Activated CD4-positive, alpha-beta T cell treated with anti-CD3 and anti-CD28 coated beads, Interleukin-2, amount 10 ng/mL, durations not matched to agents 7 days and 5 days (primary cell): ENCODE measurements at regions not wholly inside any gene's neighbourhood (a gene's known extent, or its start where the extent isn't known, plus 50 kb on each side); places are given as distances from the start of the nearest gene placed in this dataset.

Source experiments
- CTCF ChIA-PET: fragments of 350-600 bp; sonication (Branson Sonifier 250); formaldehyde crosslinking; loops from one replicate; lab custom pipeline; 2021; ENCODE audit warnings: antibody characterized with exemption; lab: Charles Lee
- POLR2A ChIA-PET: fragments of 350-600 bp; sonication (Branson Sonifier 250); formaldehyde crosslinking; loops from one replicate; lab custom pipeline; 2021; ENCODE audit warnings: antibody characterized with exemption; lab: Charles Lee
- DNase-seq: peaks from one replicate; pipeline ENCODE4 v3.0.0-alpha.2; 2020
- H3K27ac Mint-ChIP-seq: one replicate; pipeline ENCODE4 v1.8.0; 2021; ENCODE audit warnings: mild to moderate bottlenecking, moderate library complexity, mixed read lengths
- H3K27me3 Mint-ChIP-seq: one replicate; pipeline ENCODE4 v1.8.0; 2021; ENCODE audit warnings: mixed read lengths
- H3K36me3 Mint-ChIP-seq: one replicate; pipeline ENCODE4 v1.8.0; 2021; ENCODE audit warnings: low read depth, mixed read lengths
- H3K4me1 Mint-ChIP-seq: one replicate; pipeline ENCODE4 v1.8.0; 2021; ENCODE audit warnings: mixed read lengths
- H3K4me3 Mint-ChIP-seq: one replicate; pipeline ENCODE4 v1.8.0; 2021; ENCODE audit warnings: mild to moderate bottlenecking, moderate library complexity, mixed read lengths
- H3K9me3 Mint-ChIP-seq: one replicate; pipeline ENCODE4 v1.8.0; 2021; ENCODE audit warnings: mixed read lengths

DNA sequence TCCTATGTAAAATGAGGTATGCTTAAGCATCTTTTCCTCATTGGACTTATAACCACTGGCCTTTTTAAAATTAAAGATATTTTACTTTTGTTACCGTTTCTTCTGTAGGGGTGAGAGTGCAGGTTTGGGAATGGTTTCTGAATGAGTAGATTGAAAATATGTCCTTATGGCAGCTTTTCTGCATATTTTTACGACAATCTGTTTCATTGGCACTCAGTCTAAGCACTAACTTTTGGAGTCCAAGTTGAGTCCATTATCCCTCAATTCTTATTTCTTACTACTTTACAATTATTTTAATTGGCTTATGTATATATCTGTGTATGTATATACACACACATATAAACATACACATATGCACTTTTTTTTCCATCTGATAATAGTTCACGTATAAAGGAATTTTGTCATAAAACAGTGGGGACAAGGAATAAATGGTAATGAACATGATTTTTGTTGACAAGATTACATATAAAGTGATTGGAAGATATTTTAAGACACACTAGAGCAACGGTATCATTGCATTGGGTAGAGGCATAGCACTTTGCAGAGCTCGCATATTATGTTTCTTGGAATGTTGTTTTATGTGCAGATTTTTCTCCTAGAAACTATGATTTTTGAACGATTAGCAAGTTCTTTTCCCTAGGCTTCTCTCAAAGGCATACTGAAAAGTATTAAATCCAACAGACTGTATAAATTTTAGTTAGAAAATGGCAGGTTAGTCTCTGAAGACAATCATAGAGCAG lies 133.0 kb downstream of the FAT4 start:
- Mint-ChIP-seq H3K27me3 (no peaks in the 10 kb centered on the region), H3K36me3 (no peaks in the 10 kb centered on the region), H3K4me3 (no peak overlapping the region), H3K4me1 (no peaks in the 10 kb centered on the region), H3K9me3 (peaks cover 6% of the 10 kb centered on the region), H3K27ac (no peak overlapping the region)
- ChIA-PET CTCF (no interaction called here), POLR2A (no interaction called here)
- DNase-seq, result no peak

DNA sequence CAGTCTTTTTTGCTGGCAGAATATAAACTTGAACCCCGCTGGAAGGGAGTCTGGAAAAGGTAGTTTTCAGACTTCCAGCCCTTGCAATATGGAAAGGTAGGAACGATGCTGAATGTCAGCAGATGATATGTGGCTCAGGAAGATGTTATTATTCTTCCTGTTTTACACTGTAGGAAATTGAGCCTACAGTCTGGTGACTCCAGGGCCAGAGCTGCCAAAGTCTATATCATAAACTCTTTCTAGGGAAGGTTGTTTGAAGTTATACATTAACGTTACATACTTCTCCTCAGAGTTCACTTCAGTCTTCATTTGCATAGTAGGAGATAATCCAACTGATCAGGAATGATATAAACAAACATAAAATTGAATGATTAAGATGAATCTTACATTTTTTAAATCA lies 141.3 kb downstream of the FAT4 start:
- ChIA-PET CTCF (no interaction called here), POLR2A (interaction anchor here (0.7 kb wide), 1 partner anchor 57 kb away, joined by 3 read pairs; no protein-coding TSS in a partner anchor)
- Mint-ChIP-seq H3K9me3 (peaks cover 6% of the 10 kb centered on the region), H3K36me3 (no peaks in the 10 kb centered on the region), H3K4me1 (no peaks in the 10 kb centered on the region), H3K27ac (no peak overlapping the region), H3K4me3 (no peak overlapping the region), H3K27me3 (no peaks in the 10 kb centered on the region)
- DNase-seq, result no peak

GRCh38 chr4:125459531-125459930 lies 144.8 kb downstream of the FAT4 start:
- H3K27ac Mint-ChIP-seq, result no peak overlapping the region
- no peaks in the 10 kb centered on the region for H3K9me3 Mint-ChIP-seq
- no peaks in the 10 kb centered on the region for H3K36me3 Mint-ChIP-seq
- H3K4me3 Mint-ChIP-seq, result no peak overlapping the region
- POLR2A ChIA-PET, result no interaction called here
- no peaks in the 10 kb centered on the region for H3K4me1 Mint-ChIP-seq
- CTCF ChIA-PET, result no interaction called here
- DNase-seq, result no peak
- H3K27me3 Mint-ChIP-seq, result no peaks in the 10 kb centered on the region

GRCh38 chr4:125461676-125462363 lies 147.1 kb downstream of the FAT4 start:
- CTCF ChIA-PET, result no interaction called here

DNA sequence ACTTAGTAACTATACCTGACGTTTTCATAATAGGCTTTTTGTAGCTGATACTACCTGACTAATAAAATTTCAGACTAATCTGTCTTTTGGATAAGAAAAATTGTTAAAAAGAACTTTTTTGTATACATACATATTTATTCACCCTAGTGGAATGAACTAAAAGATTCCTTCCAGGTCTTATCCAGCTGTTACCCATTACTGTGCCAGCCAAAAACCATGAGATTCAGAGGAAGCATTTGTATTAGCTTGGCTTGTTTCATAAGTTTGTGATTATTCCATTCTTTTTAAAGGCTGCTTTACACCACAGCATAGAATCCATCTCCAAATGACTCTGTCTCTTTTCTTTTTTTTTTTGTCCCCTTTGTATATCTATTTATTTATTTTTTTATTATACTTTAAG lies 149.4 kb downstream of the FAT4 start:
- H3K27ac Mint-ChIP-seq, result no peak overlapping the region
- H3K4me1 Mint-ChIP-seq, result no peaks in the 10 kb centered on the region
- POLR2A ChIA-PET, result no interaction called here
- H3K9me3 Mint-ChIP-seq, result no peaks in the 10 kb centered on the region
- no peaks in the 10 kb centered on the region for H3K36me3 Mint-ChIP-seq
- DNase-seq, result no peak
- no peaks in the 10 kb centered on the region for H3K27me3 Mint-ChIP-seq
- CTCF ChIA-PET, result no interaction called here
- H3K4me3 Mint-ChIP-seq, result no peak overlapping the region

More at GRCh38 chr4:125461676-125462363, 147.1 kb downstream of the FAT4 start:
- Mint-ChIP-seq H3K36me3 (no peaks in the 10 kb centered on the region), H3K9me3 (no peaks in the 10 kb centered on the region), H3K27ac (no peak overlapping the region), H3K4me1 (no peaks in the 10 kb centered on the region), H3K4me3 (no peak overlapping the region), H3K27me3 (no peaks in the 10 kb centered on the region)
- POLR2A ChIA-PET, result no interaction called here
- no peak for DNase-seq

DNA sequence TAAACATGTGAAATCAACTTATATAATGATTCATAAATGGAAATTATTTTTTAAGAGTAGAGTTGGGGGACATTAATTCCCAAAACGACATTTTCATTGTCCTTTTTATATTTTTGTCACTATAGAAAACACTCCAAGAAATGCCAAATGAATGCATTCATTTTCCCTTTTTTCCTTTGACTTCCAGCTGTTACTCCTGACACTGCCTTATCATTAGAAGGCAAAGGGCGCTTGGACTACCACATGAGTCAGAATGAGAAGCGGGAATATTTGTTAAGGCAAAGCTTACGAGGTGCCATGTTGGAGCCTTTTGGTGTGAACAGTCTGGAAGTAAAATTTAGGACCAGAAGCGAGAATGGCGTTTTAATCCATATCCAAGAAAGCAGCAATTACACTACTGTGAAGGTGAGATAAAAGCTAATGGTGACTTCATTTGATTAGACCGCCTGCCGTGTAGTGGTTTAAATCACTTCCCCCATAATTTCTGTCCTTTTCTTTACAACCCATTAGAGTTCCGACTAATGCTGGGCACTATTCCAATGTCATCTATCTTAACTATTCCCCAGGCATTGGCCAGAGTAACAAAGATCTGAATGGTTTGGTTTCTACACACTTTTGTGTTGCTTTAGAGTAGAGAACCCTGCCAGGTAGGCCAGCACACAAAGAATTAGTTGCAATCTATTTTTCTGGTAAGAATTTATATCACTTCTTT lies 166.7 kb downstream of the FAT4 start:
- H3K27ac Mint-ChIP-seq, result no peak overlapping the region
- no peaks in the 10 kb centered on the region for H3K9me3 Mint-ChIP-seq
- no peaks in the 10 kb centered on the region for H3K4me1 Mint-ChIP-seq
- ChIA-PET CTCF (no interaction called here), POLR2A (interaction anchor here (0.7 kb wide), 1 partner anchor 609 kb away, joined by 3 read pairs; no protein-coding TSS in a partner anchor)
- no peak for DNase-seq
- no peaks in the 10 kb centered on the region for H3K36me3 Mint-ChIP-seq
- no peak overlapping the region for H3K4me3 Mint-ChIP-seq
- H3K27me3 Mint-ChIP-seq, result no peaks in the 10 kb centered on the region

DNA sequence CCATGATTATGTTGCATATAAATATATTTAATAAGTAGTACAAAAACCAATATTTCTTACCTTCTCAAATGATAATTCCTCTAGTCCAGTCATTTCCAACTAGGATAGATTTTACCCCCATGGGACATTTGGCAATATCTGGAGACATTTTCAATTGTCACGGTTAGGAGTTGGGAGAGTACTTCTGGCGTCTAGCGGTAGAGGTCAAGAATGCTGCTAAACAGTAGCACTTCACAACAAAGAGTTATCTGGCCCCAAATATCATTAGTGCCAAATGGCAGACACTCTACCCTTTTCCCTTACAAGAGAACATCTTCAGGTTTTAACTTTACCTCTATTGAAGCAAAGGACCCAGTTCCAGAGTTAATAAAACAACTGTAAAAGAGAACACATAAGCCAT lies 168.1 kb downstream of the FAT4 start:
- Mint-ChIP-seq H3K4me1 (no peaks in the 10 kb centered on the region), H3K36me3 (no peaks in the 10 kb centered on the region), H3K27me3 (no peaks in the 10 kb centered on the region), H3K27ac (no peak overlapping the region), H3K9me3 (no peaks in the 10 kb centered on the region), H3K4me3 (no peak overlapping the region)
- CTCF ChIA-PET, result no interaction called here
- POLR2A ChIA-PET, result no interaction called here
- no peak for DNase-seq

- H3K4me3 Mint-ChIP-seq, result no peak overlapping the region
- no peak for DNase-seq
- H3K36me3 Mint-ChIP-seq, result no peaks in the 10 kb centered on the region
- H3K9me3 Mint-ChIP-seq, result no peaks in the 10 kb centered on the region
- no peak overlapping the region for H3K27ac Mint-ChIP-seq
- H3K4me1 Mint-ChIP-seq, result no peaks in the 10 kb centered on the region
- ChIA-PET POLR2A (no interaction called here), CTCF (no interaction called here)
- H3K27me3 Mint-ChIP-seq, result no peaks in the 10 kb centered on the region
These were observed 168.5 kb downstream of the FAT4 start for GRCh38 chr4:125483278-125483677.

- POLR2A ChIA-PET, result no interaction called here
- no peaks in the 10 kb centered on the region for H3K9me3 Mint-ChIP-seq
- CTCF ChIA-PET, result no interaction called here
- no peaks in the 10 kb centered on the region for H3K4me1 Mint-ChIP-seq
- H3K4me3 Mint-ChIP-seq, result no peak overlapping the region
- no peak overlapping the region for H3K27ac Mint-ChIP-seq
- H3K27me3 Mint-ChIP-seq, result no peaks in the 10 kb centered on the region
- H3K36me3 Mint-ChIP-seq, result no peaks in the 10 kb centered on the region
- no peak for DNase-seq
These were observed 170.2 kb downstream of the FAT4 start for GRCh38 chr4:125484912-125485311.

GRCh38 chr4:125486351-125486750 lies 171.6 kb downstream of the FAT4 start:
- no peak for DNase-seq
- H3K4me1 Mint-ChIP-seq, result no peaks in the 10 kb centered on the region
- no peak overlapping the region for H3K27ac Mint-ChIP-seq
- peaks cover 2% of the 10 kb centered on the region for H3K9me3 Mint-ChIP-seq
- H3K36me3 Mint-ChIP-seq, result no peaks in the 10 kb centered on the region
- ChIA-PET CTCF (no interaction called here), POLR2A (no interaction called here)
- H3K4me3 Mint-ChIP-seq, result no peak overlapping the region
- no peaks in the 10 kb centered on the region for H3K27me3 Mint-ChIP-seq

GRCh38 chr4:125489952-125490690 lies 175.4 kb downstream of the FAT4 start:
- POLR2A ChIA-PET, result no interaction called here
- peaks cover 2% of the 10 kb centered on the region for H3K9me3 Mint-ChIP-seq
- H3K4me1 Mint-ChIP-seq, result no peaks in the 10 kb centered on the region
- no peaks in the 10 kb centered on the region for H3K36me3 Mint-ChIP-seq
- no peak overlapping the region for H3K27ac Mint-ChIP-seq
- CTCF ChIA-PET, result no interaction called here
- H3K27me3 Mint-ChIP-seq, result no peaks in the 10 kb centered on the region
- no peak overlapping the region for H3K4me3 Mint-ChIP-seq
- DNase-seq, result no peak

DNA sequence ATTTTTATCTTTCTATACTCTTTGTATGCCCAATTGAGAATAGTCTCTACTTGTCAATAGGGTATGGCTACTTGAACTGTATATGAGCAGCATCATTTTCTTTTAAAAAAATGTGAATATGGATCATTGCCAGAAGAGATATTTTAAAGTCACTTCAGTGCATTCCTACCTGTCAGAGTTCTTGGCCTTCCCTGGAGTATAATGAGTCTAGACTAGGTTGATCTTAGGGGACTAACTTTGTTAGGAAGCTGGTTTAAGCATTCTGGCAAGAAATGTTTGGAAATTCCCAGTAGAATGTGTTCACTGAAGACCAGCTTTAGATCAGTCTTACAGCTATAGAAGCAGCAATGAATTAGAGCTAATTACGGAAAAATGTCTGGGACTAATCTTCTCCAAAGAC lies 178.2 kb downstream of the FAT4 start:
- no peaks in the 10 kb centered on the region for H3K4me1 Mint-ChIP-seq
- H3K27ac Mint-ChIP-seq, result no peak overlapping the region
- DNase-seq, result no peak
- ChIA-PET CTCF (no interaction called here), POLR2A (no interaction called here)
- H3K27me3 Mint-ChIP-seq, result no peaks in the 10 kb centered on the region
- H3K9me3 Mint-ChIP-seq, result peaks cover 2% of the 10 kb centered on the region
- no peaks in the 10 kb centered on the region for H3K36me3 Mint-ChIP-seq
- no peak overlapping the region for H3K4me3 Mint-ChIP-seq

DNA sequence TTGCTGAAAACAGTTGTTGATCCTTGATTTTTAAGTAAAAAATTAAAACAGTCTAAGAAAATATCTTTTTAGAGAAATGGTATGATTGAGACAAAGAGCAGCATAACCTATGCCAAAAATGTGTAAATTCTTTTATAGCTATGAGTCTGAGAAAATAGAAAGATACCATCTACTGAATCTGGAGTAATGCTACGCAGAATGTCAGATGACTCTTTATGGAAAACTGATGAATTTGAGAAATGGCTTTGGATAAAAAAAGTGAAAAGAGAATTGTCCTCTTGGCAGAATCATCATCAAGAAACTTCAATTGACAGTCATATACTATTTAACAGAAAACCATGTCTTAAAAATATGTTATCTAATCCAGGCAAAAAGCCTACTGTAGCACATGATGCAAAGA lies 183.1 kb downstream of the FAT4 start:
- Mint-ChIP-seq H3K9me3 (no peaks in the 10 kb centered on the region), H3K36me3 (no peaks in the 10 kb centered on the region), H3K27ac (no peak overlapping the region), H3K4me3 (no peak overlapping the region), H3K4me1 (no peaks in the 10 kb centered on the region), H3K27me3 (no peaks in the 10 kb centered on the region)
- POLR2A ChIA-PET, result no interaction called here
- CTCF ChIA-PET, result no interaction called here
- no peak for DNase-seq
